ENCODE measurements at regions not wholly inside any gene's neighbourhood (a gene's known extent, or its start where the extent isn't known, plus 50 kb on each side); places are given as distances from the start of the nearest gene placed in this dataset.
"Not testable (repeated sequence)": the region's sequence is repeated elsewhere in the genome, so short reads cannot be mapped to it uniquely, and the experiment has no call there.

DNA sequence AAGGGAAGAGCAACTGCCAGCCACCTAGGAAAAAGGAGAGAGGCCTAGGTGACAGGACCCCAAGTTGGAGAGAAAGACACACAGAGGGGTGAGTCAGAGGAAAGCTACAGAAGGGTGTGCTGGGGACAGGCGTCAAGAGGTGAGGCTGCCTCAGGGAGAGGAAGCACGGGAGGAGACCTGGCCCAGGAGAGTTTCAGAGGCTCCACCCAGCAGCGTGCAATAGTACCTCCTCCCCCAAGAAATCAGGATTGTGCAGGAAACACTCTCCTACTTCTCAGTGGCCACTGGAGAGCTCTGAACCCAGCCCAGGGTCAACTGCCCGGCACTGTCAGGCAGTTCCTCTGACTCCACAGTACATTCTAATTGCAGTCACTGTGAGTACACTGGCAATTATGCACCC, 346.0 kb downstream of the BCL2L11 start:
- TF ChIP-seq, protein P1, sequence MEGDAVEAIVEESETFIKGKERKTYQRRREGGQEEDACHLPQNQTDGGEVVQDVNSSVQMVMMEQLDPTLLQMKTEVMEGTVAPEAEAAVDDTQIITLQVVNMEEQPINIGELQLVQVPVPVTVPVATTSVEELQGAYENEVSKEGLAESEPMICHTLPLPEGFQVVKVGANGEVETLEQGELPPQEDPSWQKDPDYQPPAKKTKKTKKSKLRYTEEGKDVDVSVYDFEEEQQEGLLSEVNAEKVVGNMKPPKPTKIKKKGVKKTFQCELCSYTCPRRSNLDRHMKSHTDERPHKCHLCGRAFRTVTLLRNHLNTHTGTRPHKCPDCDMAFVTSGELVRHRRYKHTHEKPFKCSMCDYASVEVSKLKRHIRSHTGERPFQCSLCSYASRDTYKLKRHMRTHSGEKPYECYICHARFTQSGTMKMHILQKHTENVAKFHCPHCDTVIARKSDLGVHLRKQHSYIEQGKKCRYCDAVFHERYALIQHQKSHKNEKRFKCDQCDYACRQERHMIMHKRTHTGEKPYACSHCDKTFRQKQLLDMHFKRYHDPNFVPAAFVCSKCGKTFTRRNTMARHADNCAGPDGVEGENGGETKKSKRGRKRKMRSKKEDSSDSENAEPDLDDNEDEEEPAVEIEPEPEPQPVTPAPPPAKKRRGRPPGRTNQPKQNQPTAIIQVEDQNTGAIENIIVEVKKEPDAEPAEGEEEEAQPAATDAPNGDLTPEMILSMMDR (conservative IDR thresholded peaks at IDR 0.05; ENCODE audit: low read length): not testable (repeated sequence)
- TF ChIP-seq EZH2phosphoT487 (IDR thresholded peaks at IDR 0.05; ENCODE audit: borderline replicate concordance): not testable (repeated sequence)
